ENCODE measurements at regions not wholly inside any gene's neighbourhood (a gene's known extent, or its start where the extent isn't known, plus 50 kb on each side); places are given as distances from the start of the nearest gene placed in this dataset.

DNA sequence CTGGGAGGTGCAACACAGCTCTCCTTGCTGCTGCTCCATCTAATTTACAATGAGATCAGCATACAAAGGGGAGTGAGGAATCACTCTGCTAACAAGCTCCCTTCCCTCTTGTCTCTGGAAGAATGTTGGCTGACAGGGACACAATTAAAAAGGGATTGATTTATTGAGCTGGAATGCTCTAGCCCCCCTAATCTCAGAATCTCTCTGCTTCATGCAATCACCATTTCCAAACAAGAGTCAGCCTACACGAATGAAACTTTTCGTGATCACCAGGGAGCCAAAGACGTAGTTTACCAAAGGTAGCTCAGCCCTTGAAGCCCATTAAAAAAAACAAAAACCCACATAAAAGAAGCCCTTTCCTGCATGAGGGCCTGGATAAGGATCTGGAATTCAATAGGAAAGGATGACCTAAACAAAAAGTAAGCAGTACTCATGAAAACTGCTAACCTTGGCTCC lies 223.8 kb downstream of the C12orf75 start:
- H3K4me3 ChIP-seq (ENCODE audit: low read depth, low read length), result no peak overlapping the region
- TF ChIP-seq, protein P1, sequence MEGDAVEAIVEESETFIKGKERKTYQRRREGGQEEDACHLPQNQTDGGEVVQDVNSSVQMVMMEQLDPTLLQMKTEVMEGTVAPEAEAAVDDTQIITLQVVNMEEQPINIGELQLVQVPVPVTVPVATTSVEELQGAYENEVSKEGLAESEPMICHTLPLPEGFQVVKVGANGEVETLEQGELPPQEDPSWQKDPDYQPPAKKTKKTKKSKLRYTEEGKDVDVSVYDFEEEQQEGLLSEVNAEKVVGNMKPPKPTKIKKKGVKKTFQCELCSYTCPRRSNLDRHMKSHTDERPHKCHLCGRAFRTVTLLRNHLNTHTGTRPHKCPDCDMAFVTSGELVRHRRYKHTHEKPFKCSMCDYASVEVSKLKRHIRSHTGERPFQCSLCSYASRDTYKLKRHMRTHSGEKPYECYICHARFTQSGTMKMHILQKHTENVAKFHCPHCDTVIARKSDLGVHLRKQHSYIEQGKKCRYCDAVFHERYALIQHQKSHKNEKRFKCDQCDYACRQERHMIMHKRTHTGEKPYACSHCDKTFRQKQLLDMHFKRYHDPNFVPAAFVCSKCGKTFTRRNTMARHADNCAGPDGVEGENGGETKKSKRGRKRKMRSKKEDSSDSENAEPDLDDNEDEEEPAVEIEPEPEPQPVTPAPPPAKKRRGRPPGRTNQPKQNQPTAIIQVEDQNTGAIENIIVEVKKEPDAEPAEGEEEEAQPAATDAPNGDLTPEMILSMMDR (IDR thresholded peaks at IDR 0.05; ENCODE audit: borderline replicate concordance, insufficient read depth, low read depth, low read length), result no peak

DNA sequence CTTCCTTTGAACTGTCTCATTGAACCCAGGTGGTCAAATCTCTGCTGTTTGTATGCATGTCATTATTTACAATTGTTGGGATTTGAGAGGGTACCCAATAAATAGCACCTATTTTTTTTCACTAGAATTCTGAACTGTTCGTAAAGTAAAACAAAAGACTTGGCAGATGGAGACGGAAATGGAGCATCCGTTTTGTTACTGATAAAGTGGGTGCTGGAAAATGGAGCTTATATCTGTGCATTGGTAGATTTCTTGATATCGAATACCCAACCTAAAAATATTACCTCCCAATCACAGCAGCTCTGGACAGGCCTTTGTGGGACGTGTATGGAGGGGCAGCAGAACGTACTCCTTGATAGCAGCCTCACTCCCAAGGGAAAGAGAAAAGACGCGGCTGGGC lies 224.4 kb downstream of the C12orf75 start:
- TF ChIP-seq, protein P1 (IDR thresholded peaks at IDR 0.05; ENCODE audit: borderline replicate concordance, insufficient read depth, low read depth, low read length), result no peak
- no peak overlapping the region for H3K4me3 ChIP-seq (ENCODE audit: low read depth, low read length)

DNA sequence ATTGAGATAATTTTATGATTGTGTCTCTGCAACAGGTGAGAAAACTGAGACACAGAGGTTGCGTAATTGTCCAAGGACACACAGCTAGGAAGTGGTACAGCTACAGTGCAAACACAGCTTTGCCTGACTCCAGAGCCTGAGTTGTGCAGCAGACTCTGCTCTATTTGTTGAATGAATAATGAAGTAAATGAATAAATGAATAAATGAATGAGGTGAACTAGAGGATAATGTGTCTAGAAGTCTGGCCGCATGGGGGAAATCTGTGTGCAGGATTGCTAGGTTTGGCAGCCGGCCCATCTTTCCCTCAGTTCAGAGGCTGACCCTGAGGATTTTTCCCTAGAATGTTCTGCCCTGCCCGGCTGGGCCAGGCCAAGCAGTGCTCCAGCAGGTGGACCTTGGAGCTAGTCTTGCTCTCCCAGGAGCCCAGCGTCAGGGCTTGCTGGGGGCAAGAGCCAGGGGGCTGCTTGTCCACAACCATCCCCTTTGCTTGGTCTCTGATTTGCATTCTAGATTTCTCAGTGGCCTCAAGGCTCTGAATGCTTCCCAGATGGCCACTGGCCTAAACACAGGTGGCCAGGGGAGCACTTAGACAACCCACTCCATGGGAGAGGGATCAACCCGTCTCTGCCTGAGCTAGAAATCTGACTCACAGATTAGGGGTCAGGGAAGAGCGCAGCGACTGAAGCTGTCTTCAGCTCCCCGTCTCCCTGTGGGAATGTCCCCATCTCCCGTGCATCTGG lies 225.2 kb downstream of the C12orf75 start:
- H3K4me3 ChIP-seq (ENCODE audit: low read depth, low read length), result no peak overlapping the region
- TF ChIP-seq, protein P1 (IDR thresholded peaks at IDR 0.05; ENCODE audit: borderline replicate concordance, insufficient read depth, low read depth, low read length), result no peak

DNA sequence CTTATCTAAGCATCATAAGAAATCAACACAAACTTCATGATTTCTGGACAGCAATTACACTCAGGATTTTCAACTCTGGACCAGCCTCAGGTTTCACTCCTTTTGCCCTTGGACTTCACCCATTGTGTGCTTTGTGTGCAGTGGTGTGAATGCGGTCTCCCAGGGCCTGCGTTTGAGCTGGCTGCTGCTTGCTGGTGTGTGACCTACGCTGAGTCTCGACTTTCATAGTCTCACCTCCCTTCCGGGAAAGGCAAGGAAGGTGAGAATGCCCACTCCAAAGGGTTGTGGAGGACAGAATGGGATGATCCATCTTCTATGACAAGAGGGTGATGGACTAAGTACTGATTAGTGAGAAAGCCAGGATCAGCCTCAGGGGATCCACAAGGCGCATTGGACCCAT lies 228.8 kb downstream of the C12orf75 start:
- no peak overlapping the region for H3K4me3 ChIP-seq (ENCODE audit: low read depth, low read length)
- TF ChIP-seq, protein P1 (IDR thresholded peaks at IDR 0.05; ENCODE audit: borderline replicate concordance, insufficient read depth, low read depth, low read length), result no peak

DNA sequence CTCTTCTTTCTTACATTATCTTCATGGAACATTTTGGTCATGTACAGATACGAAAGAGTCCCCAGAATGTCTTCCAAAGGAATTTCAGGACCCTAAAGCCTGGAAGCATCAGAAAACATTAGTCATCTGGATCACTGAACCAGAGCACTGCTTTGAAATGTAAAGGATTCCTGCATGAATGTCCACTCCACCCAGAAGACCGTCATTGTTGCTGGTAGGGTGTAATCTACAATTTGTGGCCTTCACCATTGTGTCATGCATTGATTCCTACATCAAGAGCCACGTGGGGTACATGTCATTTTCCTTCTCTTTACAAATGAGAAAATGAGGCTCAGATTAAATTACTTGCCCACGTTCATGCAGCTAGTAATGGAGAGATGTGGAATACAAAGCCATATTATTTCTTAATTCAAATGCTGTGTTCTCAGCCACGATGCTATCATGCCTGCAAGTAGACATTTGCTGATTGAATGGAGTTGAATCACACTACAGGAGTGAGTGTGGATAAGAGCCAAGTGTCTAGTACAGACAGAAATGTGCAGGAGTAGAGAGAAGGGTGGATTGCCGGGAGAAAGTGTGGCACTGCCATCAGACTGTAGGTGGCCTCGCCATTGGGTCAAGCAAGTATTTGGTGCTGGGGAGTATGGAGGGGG lies 231.2 kb downstream of the C12orf75 start:
- TF ChIP-seq, protein P1 (IDR thresholded peaks at IDR 0.05; ENCODE audit: borderline replicate concordance, insufficient read depth, low read depth, low read length), result no peak
- H3K4me3 ChIP-seq (ENCODE audit: low read depth, low read length), result no peak overlapping the region

DNA sequence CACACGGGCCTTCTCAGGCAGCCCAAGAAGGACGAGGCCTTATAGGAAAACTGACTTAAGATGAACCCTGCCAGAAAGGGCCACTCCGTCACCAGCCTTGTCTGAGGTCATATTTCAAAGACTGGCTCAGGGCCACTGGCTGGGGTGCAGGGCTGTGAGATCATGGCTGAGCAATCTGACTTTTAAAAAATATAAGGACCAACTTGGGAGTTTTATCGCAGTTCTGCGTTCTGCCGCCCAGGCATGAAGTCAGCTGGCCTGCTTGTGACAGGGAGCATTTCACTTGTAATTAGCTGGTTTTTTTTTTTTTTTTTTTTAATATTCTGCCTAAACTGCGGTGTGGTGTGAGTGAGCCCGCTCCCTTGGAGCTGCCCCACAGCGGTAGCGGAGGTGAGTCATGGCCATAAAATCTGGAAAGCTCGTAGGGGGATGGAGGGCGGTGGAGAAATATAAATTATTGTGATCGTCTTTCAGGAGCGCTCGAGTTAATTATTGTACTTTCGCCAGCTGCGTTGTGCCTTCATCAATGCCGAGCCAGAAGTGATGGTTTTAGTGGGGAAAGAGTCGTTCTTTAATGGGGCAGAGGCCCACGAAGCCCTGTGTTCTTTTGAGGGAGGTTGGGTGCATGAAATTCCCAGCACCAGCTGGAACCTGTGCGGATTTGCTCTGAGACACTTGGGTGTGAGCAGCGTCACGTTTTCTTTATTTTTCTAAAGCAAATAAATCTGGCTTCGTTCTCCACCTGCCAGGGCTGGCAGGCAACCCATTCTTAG lies 231.9 kb downstream of the C12orf75 start:
- TF ChIP-seq, protein P1 (IDR thresholded peaks at IDR 0.05; ENCODE audit: borderline replicate concordance, insufficient read depth, low read depth, low read length), result no peak
- H3K4me3 ChIP-seq (ENCODE audit: low read depth, low read length), result no peak overlapping the region
